Osteocyte (in vitro differentiated cells): ENCODE measurements at regions not wholly inside any gene's neighbourhood (a gene's known extent, or its start where the extent isn't known, plus 50 kb on each side); places are given as distances from the start of the nearest gene placed in this dataset.

Source experiments
- DNase-seq: peaks from one replicate; pipeline ENCODE4 v3.0.0; 2021; ENCODE audit warnings: mixed read lengths; ENCODE audit not compliant: unreplicated experiment; ENCODE audit errors: extremely low spot score
- H3K27ac Mint-ChIP-seq: one replicate; pipeline ENCODE4 v1.8.0; 2021; ENCODE audit warnings: mild to moderate bottlenecking, mixed read lengths; ENCODE audit not compliant: unreplicated experiment
- H3K27me3 Mint-ChIP-seq: one replicate; pipeline ENCODE4 v1.8.0; 2021; ENCODE audit warnings: mixed read lengths; ENCODE audit not compliant: unreplicated experiment
- H3K36me3 Mint-ChIP-seq: one replicate; pipeline ENCODE4 v1.8.0; 2021; ENCODE audit warnings: mixed read lengths; ENCODE audit not compliant: unreplicated experiment
- H3K4me1 Mint-ChIP-seq: one replicate; pipeline ENCODE4 v1.8.0; 2021; ENCODE audit warnings: mixed read lengths; ENCODE audit not compliant: unreplicated experiment
- H3K4me3 Mint-ChIP-seq: one replicate; pipeline ENCODE4 v1.8.0; 2021; ENCODE audit warnings: mild to moderate bottlenecking, moderate library complexity, mixed read lengths; ENCODE audit not compliant: unreplicated experiment
- H3K9me3 Mint-ChIP-seq: one replicate; pipeline ENCODE4 v1.8.0; 2021; ENCODE audit warnings: mixed read lengths; ENCODE audit not compliant: unreplicated experiment
- TF ChIP-seq, protein P1 (sequence below): fragments of 200-600 bp; sonication (generic); IDR thresholded peaks from 2 replicates; pipeline ENCODE4 v1.5.0; 2021; ENCODE audit warnings: antibody characterized with exemption, mild to moderate bottlenecking, moderate library complexity

DNA sequence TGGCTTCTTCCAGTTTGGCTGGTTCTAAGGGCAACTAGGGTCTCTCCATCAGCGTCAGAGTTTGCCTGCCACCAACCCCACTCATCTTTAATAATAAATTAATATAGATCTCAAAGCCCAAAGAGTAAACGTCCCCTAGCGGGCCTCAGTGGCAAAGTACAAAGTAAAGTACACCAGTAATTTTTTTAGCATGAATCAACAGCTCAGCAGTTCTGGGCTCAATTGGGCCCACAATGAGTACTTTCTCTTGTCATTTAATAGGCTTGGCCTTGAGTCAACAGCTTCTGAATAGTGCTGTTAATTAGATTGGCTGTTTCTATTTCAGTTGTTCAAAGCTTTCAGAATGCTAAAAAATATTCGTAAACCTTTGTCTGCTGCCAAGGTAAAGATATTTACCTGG is 89.0 kb upstream of the PFN2 start:
- no peak for DNase-seq
- no peaks in the 10 kb centered on the region for H3K9me3 Mint-ChIP-seq
- H3K27me3 Mint-ChIP-seq = no peaks in the 10 kb centered on the region
- peaks cover 37% of the 10 kb centered on the region for H3K4me1 Mint-ChIP-seq
- H3K4me3 Mint-ChIP-seq = no peak overlapping the region
- no peak overlapping the region for H3K27ac Mint-ChIP-seq
- no peaks in the 10 kb centered on the region for H3K36me3 Mint-ChIP-seq
- TF ChIP-seq, protein P1, sequence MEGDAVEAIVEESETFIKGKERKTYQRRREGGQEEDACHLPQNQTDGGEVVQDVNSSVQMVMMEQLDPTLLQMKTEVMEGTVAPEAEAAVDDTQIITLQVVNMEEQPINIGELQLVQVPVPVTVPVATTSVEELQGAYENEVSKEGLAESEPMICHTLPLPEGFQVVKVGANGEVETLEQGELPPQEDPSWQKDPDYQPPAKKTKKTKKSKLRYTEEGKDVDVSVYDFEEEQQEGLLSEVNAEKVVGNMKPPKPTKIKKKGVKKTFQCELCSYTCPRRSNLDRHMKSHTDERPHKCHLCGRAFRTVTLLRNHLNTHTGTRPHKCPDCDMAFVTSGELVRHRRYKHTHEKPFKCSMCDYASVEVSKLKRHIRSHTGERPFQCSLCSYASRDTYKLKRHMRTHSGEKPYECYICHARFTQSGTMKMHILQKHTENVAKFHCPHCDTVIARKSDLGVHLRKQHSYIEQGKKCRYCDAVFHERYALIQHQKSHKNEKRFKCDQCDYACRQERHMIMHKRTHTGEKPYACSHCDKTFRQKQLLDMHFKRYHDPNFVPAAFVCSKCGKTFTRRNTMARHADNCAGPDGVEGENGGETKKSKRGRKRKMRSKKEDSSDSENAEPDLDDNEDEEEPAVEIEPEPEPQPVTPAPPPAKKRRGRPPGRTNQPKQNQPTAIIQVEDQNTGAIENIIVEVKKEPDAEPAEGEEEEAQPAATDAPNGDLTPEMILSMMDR = no peak

DNA sequence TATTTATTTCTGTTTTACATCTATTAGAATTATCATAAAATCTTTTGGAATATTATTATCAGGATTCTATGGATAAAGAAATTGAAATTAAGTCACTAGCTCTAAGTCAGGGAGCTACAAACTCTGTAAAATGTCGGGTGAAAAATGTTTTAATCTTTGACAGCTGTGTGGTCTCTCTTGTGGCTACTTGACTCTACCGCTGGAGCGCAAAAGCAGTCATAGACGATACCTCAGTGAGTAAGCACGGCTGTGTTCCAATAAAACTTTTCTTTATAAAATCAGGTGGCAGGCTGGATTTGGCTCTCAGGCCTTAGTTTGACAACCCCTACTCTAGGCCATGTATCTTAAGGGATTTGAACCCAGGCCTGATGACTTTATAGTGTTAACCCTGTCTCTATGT is 88.5 kb upstream of the PFN2 start:
- Mint-ChIP-seq H3K27me3 (no peaks in the 10 kb centered on the region), H3K36me3 (no peaks in the 10 kb centered on the region), H3K4me3 (no peak overlapping the region), H3K9me3 (no peaks in the 10 kb centered on the region), H3K27ac (no peak overlapping the region), H3K4me1 (peaks cover 37% of the 10 kb centered on the region)
- TF ChIP-seq, protein P1 = no peak
- DNase-seq = no peak

GRCh38 chr3:150057227-150057626 is 86.5 kb upstream of the PFN2 start:
- H3K4me1 Mint-ChIP-seq = peaks cover 21% of the 10 kb centered on the region
- no peak overlapping the region for H3K4me3 Mint-ChIP-seq
- H3K36me3 Mint-ChIP-seq = no peaks in the 10 kb centered on the region
- no peak for DNase-seq
- TF ChIP-seq, protein P1 = no peak
- no peaks in the 10 kb centered on the region for H3K27me3 Mint-ChIP-seq
- no peak overlapping the region for H3K27ac Mint-ChIP-seq
- no peaks in the 10 kb centered on the region for H3K9me3 Mint-ChIP-seq

DNA sequence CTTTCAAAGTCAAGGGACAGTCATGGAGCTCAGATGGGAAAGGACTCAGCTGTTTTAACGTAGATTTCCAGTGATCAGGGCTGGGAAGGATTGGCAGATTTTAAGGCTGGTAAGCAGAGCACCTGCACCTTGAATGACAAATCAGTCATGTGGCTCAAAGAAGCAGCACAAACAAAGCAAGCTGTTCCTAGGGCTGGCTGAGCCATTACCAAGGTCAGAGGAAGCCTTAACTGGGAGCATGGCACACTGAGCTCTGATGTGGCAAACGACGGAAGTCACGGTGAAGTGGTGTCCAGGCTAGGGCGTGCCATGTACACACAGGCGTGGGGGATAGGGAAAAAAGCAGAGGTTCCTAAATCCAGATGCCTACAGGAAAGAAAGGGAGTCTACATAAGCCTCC is 84.6 kb upstream of the PFN2 start:
- TF ChIP-seq, protein P1 = no peak
- Mint-ChIP-seq H3K4me1 (peaks cover 3% of the 10 kb centered on the region), H3K9me3 (no peaks in the 10 kb centered on the region), H3K27ac (no peak overlapping the region), H3K4me3 (no peak overlapping the region), H3K27me3 (no peaks in the 10 kb centered on the region), H3K36me3 (peaks cover 3% of the 10 kb centered on the region)
- DNase-seq = peak; percentile 40

DNA sequence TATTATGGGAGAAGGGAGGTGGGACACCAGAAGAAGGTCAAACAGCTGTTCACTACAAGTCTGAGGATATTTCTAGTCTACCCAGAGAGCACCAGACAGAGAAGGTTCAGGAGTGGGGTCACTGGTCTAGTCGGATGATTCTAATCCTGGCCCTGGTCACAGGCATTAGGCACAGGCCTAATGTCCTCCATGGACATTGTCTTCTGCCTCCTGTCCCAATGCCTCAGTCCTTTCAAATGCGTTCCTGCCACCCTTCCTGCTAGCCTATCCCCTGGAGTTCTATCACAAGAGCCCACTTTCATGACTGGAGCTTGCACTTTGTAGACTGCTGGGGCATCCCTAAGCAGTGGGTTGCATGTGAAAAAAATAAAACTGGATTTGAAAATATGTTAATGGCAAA is 83.9 kb upstream of the PFN2 start:
- DNase-seq = no peak
- Mint-ChIP-seq H3K36me3 (peaks cover 3% of the 10 kb centered on the region), H3K27ac (no peak overlapping the region), H3K27me3 (no peaks in the 10 kb centered on the region), H3K9me3 (no peaks in the 10 kb centered on the region), H3K4me1 (no peaks in the 10 kb centered on the region), H3K4me3 (no peak overlapping the region)
- TF ChIP-seq, protein P1 = no peak
